ENCODE measurements at regions not wholly inside any gene's neighbourhood (a gene's known extent, or its start where the extent isn't known, plus 50 kb on each side); places are given as distances from the start of the nearest gene placed in this dataset.
"Not testable (repeated sequence)": the region's sequence is repeated elsewhere in the genome, so short reads cannot be mapped to it uniquely, and the experiment has no call there.

GRCh38 chr15:20473465-20473864 is 68.1 kb downstream of the GOLGA6L6 start:
- H3K4me2 ChIP-seq; H3K9ac ChIP-seq; H3K4me1 ChIP-seq; H3K4me3 ChIP-seq; H3K36me3 ChIP-seq; H4K20me1 ChIP-seq; H3K27ac ChIP-seq; H3K27me3 ChIP-seq; H3K9me3 ChIP-seq (replicated peaks in 1 of 11): not testable (repeated sequence)

- not testable (repeated sequence) for H3K4me1 ChIP-seq; H4K20me1 ChIP-seq; H3K36me3 ChIP-seq; H3K4me2 ChIP-seq; H3K27ac ChIP-seq; H3K27me3 ChIP-seq; H3K9me3 ChIP-seq (replicated peaks in 1 of 11); H3K4me3 ChIP-seq; H3K9ac ChIP-seq
Measured at GRCh38 chr15:20472983-20473382, 68.6 kb downstream of the GOLGA6L6 start.

- H3K27ac ChIP-seq; H3K4me1 ChIP-seq; H3K4me2 ChIP-seq; H4K20me1 ChIP-seq; H3K9ac ChIP-seq; H3K9me3 ChIP-seq (replicated peaks in 1 of 11); H3K27me3 ChIP-seq; H3K4me3 ChIP-seq; H3K36me3 ChIP-seq: not testable (repeated sequence)
Measured at GRCh38 chr15:20470810-20471209, 70.8 kb downstream of the GOLGA6L6 start.

GRCh38 chr15:20441138-20441537 is 100.5 kb downstream of the GOLGA6L6 start:
- H3K4me1 ChIP-seq; H3K9ac ChIP-seq; H4K20me1 ChIP-seq; H3K27me3 ChIP-seq; H3K4me3 ChIP-seq; H3K4me2 ChIP-seq; H3K36me3 ChIP-seq; H3K27ac ChIP-seq; H3K9me3 ChIP-seq (replicated peaks in 1 of 11): not testable (repeated sequence)

GRCh38 chr15:20440390-20440789 is 101.2 kb downstream of the GOLGA6L6 start:
- H3K4me1 ChIP-seq; H3K9ac ChIP-seq; H3K36me3 ChIP-seq; H3K27me3 ChIP-seq; H3K27ac ChIP-seq; H3K4me2 ChIP-seq; H4K20me1 ChIP-seq; H3K4me3 ChIP-seq; H3K9me3 ChIP-seq (replicated peaks in 1 of 11): not testable (repeated sequence)

GRCh38 chr15:20439111-20439510 is 102.5 kb downstream of the GOLGA6L6 start:
- H3K4me1 ChIP-seq; H3K27ac ChIP-seq; H3K9me3 ChIP-seq (replicated peaks in 1 of 11); H3K4me3 ChIP-seq; H3K4me2 ChIP-seq; H3K27me3 ChIP-seq; H3K9ac ChIP-seq; H3K36me3 ChIP-seq; H4K20me1 ChIP-seq: not testable (repeated sequence)

GRCh38 chr15:20438255-20438654 is 103.3 kb downstream of the GOLGA6L6 start:
- not testable (repeated sequence) for H3K27ac ChIP-seq; H3K27me3 ChIP-seq; H3K9me3 ChIP-seq (replicated peaks in 1 of 11); H3K9ac ChIP-seq; H3K4me1 ChIP-seq; H3K4me3 ChIP-seq; H4K20me1 ChIP-seq; H3K4me2 ChIP-seq; H3K36me3 ChIP-seq

GRCh38 chr15:20433468-20433867 is 108.1 kb downstream of the GOLGA6L6 start:
- H3K27ac ChIP-seq; H4K20me1 ChIP-seq; H3K4me3 ChIP-seq; H3K4me2 ChIP-seq; H3K4me1 ChIP-seq; H3K9ac ChIP-seq; H3K36me3 ChIP-seq; H3K9me3 ChIP-seq (replicated peaks in 1 of 11); H3K27me3 ChIP-seq: not testable (repeated sequence)

- not testable (repeated sequence) for H3K27me3 ChIP-seq; H3K4me1 ChIP-seq; H3K27ac ChIP-seq; H3K9me3 ChIP-seq (replicated peaks in 1 of 11); H3K36me3 ChIP-seq; H3K4me3 ChIP-seq; H4K20me1 ChIP-seq; H3K4me2 ChIP-seq; H3K9ac ChIP-seq
Measured at GRCh38 chr15:20430495-20430894, 111.1 kb downstream of the GOLGA6L6 start.

GRCh38 chr15:20420710-20421109 is 120.9 kb downstream of the GOLGA6L6 start:
- not testable (repeated sequence) for H3K27ac ChIP-seq, H3K4me2 ChIP-seq, H3K4me1 ChIP-seq, H3K27me3 ChIP-seq, H4K20me1 ChIP-seq, H3K36me3 ChIP-seq, H3K9ac ChIP-seq, H3K4me3 ChIP-seq
- H3K9me3 ChIP-seq (replicated peaks in 1 of 11) = peaks cover 0 to 10% (median 4%) of the 10 kb centered on the region in 11 experiments; a peak in 8 of 22 replicates

GRCh38 chr15:20416618-20417017 is 125.0 kb downstream of the GOLGA6L6 start:
- not testable (repeated sequence) for H4K20me1 ChIP-seq, H3K27me3 ChIP-seq, H3K4me2 ChIP-seq, H3K36me3 ChIP-seq, H3K4me3 ChIP-seq, H3K4me1 ChIP-seq, H3K27ac ChIP-seq, H3K9ac ChIP-seq
- peaks cover 0 to 18% (median 11%) of the 10 kb centered on the region in 11 experiments; a peak in 11 of 22 replicates for H3K9me3 ChIP-seq (replicated peaks in 1 of 11)

GRCh38 chr15:20409667-20410198 is 131.9 kb downstream of the GOLGA6L6 start:
- peaks cover 8 to 24% (median 16%) of the 10 kb centered on the region in 11 experiments; a peak in 21 of 22 replicates for H3K9me3 ChIP-seq (replicated peaks in 1 of 11)
- H3K4me2 ChIP-seq, H3K27me3 ChIP-seq, H3K4me3 ChIP-seq, H3K9ac ChIP-seq, H4K20me1 ChIP-seq, H3K36me3 ChIP-seq, H3K4me1 ChIP-seq, H3K27ac ChIP-seq: not testable (repeated sequence)

Data from BLaER1 treated with 17β-estradiol and CSF1 and Interleukin-3, amounts not matched to agents 10 nM and 100 nM (cell line).